ENCODE measurements at regions not wholly inside any gene's neighbourhood (a gene's known extent, or its start where the extent isn't known, plus 50 kb on each side); places are given as distances from the start of the nearest gene placed in this dataset.

DNA sequence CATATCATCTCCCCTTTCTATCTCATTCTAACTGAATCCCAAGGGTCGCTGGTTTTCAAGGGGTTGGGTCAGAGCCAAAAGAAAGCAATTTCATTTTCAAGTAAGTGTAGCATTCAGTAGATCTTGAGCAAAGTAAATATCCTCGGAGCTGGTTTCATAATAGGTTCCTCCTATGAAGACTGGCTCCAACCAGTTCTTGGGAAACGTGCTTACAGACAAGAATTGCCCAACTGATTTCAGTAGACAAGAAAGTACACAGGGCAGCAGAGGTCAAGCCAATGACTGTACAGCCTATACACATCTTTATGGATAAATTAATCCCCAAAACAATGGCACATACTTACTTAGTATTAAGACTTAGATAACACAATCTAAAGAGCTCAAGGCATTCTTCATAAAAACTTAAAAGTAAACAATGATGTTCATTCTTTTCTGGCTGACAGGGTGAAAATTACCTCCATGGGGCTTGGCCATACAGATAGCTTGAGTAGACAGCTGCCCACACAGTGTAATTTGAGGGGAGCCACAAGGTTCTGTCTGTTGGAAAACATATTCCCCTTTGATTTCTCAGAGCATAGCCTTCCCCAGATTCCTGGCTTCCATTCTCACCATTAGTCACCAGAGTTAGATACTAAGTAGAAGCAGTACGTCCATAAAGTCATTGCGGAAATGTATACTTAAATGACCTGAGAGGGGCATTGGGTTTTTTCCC lies 163.9 kb downstream of the ARRDC3 start:
- TF ChIP-seq, protein P1, sequence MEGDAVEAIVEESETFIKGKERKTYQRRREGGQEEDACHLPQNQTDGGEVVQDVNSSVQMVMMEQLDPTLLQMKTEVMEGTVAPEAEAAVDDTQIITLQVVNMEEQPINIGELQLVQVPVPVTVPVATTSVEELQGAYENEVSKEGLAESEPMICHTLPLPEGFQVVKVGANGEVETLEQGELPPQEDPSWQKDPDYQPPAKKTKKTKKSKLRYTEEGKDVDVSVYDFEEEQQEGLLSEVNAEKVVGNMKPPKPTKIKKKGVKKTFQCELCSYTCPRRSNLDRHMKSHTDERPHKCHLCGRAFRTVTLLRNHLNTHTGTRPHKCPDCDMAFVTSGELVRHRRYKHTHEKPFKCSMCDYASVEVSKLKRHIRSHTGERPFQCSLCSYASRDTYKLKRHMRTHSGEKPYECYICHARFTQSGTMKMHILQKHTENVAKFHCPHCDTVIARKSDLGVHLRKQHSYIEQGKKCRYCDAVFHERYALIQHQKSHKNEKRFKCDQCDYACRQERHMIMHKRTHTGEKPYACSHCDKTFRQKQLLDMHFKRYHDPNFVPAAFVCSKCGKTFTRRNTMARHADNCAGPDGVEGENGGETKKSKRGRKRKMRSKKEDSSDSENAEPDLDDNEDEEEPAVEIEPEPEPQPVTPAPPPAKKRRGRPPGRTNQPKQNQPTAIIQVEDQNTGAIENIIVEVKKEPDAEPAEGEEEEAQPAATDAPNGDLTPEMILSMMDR (IDR thresholded peaks at IDR 0.05) = no peak
- TF ChIP-seq POLR2A (IDR thresholded peaks at IDR 0.05) = no peak
